ENCODE measurements at regions not wholly inside any gene's neighbourhood (a gene's known extent, or its start where the extent isn't known, plus 50 kb on each side); places are given as distances from the start of the nearest gene placed in this dataset.

DNA sequence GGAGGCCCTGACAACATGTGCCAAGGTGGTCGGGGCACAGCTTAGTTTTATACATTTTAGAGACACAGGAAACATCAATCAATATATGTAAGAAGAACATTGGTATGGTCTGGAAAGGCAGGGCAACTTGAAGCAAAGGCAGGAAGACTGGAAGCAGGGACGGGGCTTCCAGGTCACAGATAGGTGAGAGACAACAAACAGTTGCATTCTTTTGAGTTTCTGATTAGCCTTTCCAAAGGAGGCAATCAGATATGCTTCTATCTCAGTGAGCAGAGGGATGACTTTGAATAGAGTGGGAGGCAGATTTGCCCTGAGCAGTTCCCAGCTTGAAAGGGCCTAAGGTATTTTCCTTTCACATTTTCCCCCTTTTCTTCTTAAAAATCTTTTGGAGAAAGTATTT is 311.0 kb upstream of the RGS17 start:
- H3K36me3 ChIP-seq (ENCODE audit: control insufficient read depth, insufficient read depth, low read length), result no peaks in the 10 kb centered on the region
- no peaks in the 10 kb centered on the region for H3K4me1 ChIP-seq (ENCODE audit: control insufficient read depth, insufficient read depth, low read length)
- intact Hi-C loops (cut with micrococcal nuclease) (no loop called here), dilution Hi-C loops (cut with HindIII; ENCODE audit: low sequenced_read_pairs, unreplicated experiment) (no loop called here), in situ Hi-C loops (cut with MboI; ENCODE audit: low sequenced_read_pairs) (no loop called here)
- DNase-seq (no peak), ATAC-seq (ENCODE audit: low read depth) (no peak)
- no peak overlapping the region for H4K5ac ChIP-seq (ENCODE audit: low read depth, low read length)
- H2BK15ac ChIP-seq (ENCODE audit: low read depth, low read length), result no peak overlapping the region
- no peak overlapping the region for H2BK5ac ChIP-seq (ENCODE audit: low read depth, low read length, poor library complexity, severe bottlenecking)
- no peak overlapping the region for H4K91ac ChIP-seq (ENCODE audit: insufficient read depth, low read depth, low read length)
- H3K18ac ChIP-seq (ENCODE audit: low read depth, low read length), result no peak overlapping the region
- TF ChIP-seq RCOR1 (IDR thresholded peaks at IDR 0.05; ENCODE audit: insufficient replicate concordance, low read length) (no peak), CEBPB (IDR thresholded peaks at IDR 0.05; ENCODE audit: low read depth, low read length) (no peak), RAD21 (IDR thresholded peaks at IDR 0.05; ENCODE audit: low read length) (no peak), NFE2L2 (IDR thresholded peaks at IDR 0.05; ENCODE audit: low read depth, low read length) (no peak), MAFK (IDR thresholded peaks at IDR 0.05; ENCODE audit: low read depth, low read length) (no peak), MAZ (IDR thresholded peaks at IDR 0.05; ENCODE audit: borderline replicate concordance, low read depth, low read length) (no peak), RFX5 (IDR thresholded peaks at IDR 0.05; ENCODE audit: low read depth, low read length) (no peak), FOS (IDR thresholded peaks at IDR 0.05; ENCODE audit: low read depth, low read length) (no peak), MXI1 (IDR thresholded peaks at IDR 0.05; ENCODE audit: borderline replicate concordance, low read depth, low read length) (no peak), BHLHE40 (IDR thresholded peaks at IDR 0.05; ENCODE audit: low read depth, low read length) (no peak), SMC3 (IDR thresholded peaks at IDR 0.05; ENCODE audit: low read depth, low read length) (no peak), POLR2A (IDR thresholded peaks at IDR 0.05; ENCODE audit: low read depth, low read length) (no peak), CHD1 (IDR thresholded peaks at IDR 0.05; ENCODE audit: low read depth, low read length) (no peak)
- TF ChIP-seq, protein P1, sequence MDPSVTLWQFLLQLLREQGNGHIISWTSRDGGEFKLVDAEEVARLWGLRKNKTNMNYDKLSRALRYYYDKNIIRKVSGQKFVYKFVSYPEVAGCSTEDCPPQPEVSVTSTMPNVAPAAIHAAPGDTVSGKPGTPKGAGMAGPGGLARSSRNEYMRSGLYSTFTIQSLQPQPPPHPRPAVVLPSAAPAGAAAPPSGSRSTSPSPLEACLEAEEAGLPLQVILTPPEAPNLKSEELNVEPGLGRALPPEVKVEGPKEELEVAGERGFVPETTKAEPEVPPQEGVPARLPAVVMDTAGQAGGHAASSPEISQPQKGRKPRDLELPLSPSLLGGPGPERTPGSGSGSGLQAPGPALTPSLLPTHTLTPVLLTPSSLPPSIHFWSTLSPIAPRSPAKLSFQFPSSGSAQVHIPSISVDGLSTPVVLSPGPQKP (IDR thresholded peaks at IDR 0.05; ENCODE audit: borderline replicate concordance, low read depth, low read length), result no peak
- TF ChIP-seq, protein P2, sequence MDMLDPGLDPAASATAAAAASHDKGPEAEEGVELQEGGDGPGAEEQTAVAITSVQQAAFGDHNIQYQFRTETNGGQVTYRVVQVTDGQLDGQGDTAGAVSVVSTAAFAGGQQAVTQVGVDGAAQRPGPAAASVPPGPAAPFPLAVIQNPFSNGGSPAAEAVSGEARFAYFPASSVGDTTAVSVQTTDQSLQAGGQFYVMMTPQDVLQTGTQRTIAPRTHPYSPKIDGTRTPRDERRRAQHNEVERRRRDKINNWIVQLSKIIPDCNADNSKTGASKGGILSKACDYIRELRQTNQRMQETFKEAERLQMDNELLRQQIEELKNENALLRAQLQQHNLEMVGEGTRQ (IDR thresholded peaks at IDR 0.05; ENCODE audit: low read depth, low read length), result no peak
- TF ChIP-seq, protein P3, sequence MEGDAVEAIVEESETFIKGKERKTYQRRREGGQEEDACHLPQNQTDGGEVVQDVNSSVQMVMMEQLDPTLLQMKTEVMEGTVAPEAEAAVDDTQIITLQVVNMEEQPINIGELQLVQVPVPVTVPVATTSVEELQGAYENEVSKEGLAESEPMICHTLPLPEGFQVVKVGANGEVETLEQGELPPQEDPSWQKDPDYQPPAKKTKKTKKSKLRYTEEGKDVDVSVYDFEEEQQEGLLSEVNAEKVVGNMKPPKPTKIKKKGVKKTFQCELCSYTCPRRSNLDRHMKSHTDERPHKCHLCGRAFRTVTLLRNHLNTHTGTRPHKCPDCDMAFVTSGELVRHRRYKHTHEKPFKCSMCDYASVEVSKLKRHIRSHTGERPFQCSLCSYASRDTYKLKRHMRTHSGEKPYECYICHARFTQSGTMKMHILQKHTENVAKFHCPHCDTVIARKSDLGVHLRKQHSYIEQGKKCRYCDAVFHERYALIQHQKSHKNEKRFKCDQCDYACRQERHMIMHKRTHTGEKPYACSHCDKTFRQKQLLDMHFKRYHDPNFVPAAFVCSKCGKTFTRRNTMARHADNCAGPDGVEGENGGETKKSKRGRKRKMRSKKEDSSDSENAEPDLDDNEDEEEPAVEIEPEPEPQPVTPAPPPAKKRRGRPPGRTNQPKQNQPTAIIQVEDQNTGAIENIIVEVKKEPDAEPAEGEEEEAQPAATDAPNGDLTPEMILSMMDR (conservative IDR thresholded peaks at IDR 0.05; ENCODE audit: low read depth, low read length), result no peak
- ChIA-PET CTCF (no interaction called here), POLR2A (ENCODE audit: unreplicated experiment) (no interaction called here)
- no peak overlapping the region for H3K4me2 ChIP-seq (ENCODE audit: low read depth, low read length)
- H3K23ac ChIP-seq (ENCODE audit: low read depth, low read length), result no peak overlapping the region
- H2BK120ac ChIP-seq (ENCODE audit: low read depth, low read length), result no peak overlapping the region
- H4K20me1 ChIP-seq (ENCODE audit: insufficient read depth, low read length), result no peaks in the 10 kb centered on the region
- BruUV-seq (replicated peaks), result no TSS peak
- no peak overlapping the region for H4K8ac ChIP-seq (ENCODE audit: low read depth in 2 of 2, low read length in 2 of 2)
- no peaks in the 10 kb centered on the region for H3K9me3 ChIP-seq (ENCODE audit: control insufficient read depth, insufficient read depth, low read length)
- H3K14ac ChIP-seq (replicated peaks; ENCODE audit: low read depth, low read length), result no peak overlapping the region
- WGBS, 2 experiments (ENCODE audit: extremely low coverage in 2 of 2, insufficient read length in 1 of 2), result no CpG with 5 or more reads among the region's 2 CpGs
- no peak overlapping the region for H3K56ac ChIP-seq (ENCODE audit: extremely low read depth, insufficient read depth, low read length)
- H2AK9ac ChIP-seq (replicated peaks; ENCODE audit: low read depth, low read length, poor library complexity), result no peak overlapping the region
- no peaks in the 10 kb centered on the region for H3K27me3 ChIP-seq (ENCODE audit: control insufficient read depth, insufficient read depth, low read length)
- H2AFZ ChIP-seq (replicated peaks; ENCODE audit: low read length, poor library complexity), result no peak overlapping the region
- no peak overlapping the region for H2BK20ac ChIP-seq (ENCODE audit: low read depth, low read length)
- no peak overlapping the region for H3K27ac ChIP-seq (ENCODE audit: insufficient read depth, low read length)
- no peak overlapping the region for H3K9ac ChIP-seq (ENCODE audit: low read depth, low read length)
- no peak overlapping the region for H2AK5ac ChIP-seq (ENCODE audit: low read depth, low read length)
- H3K4me3 ChIP-seq (ENCODE audit: insufficient read depth, low read depth, low read length), result no peak overlapping the region
- no peaks in the 10 kb centered on the region for H3K79me1 ChIP-seq (ENCODE audit: low read depth in 1 of 2, low read length in 2 of 2)
- H3K9me1 ChIP-seq (ENCODE audit: insufficient read depth, low read length), result no peaks in the 10 kb centered on the region
- H3K4ac ChIP-seq (ENCODE audit: low read depth, low read length), result no peak overlapping the region
